Adrenal gland (tissue), 5 donors: ENCODE measurements at regions not wholly inside any gene's neighbourhood (a gene's known extent, or its start where the extent isn't known, plus 50 kb on each side); places are given as distances from the start of the nearest gene placed in this dataset.

Source experiments
- POLR2A ChIP-seq, 2 donors: fragments of 450-650 bp; IDR thresholded peaks; one replicate each; pipeline ENCODE4 v1.6.1; 2017; ENCODE audit warnings: antibody characterized with exemption in 2 of 2, mild to moderate bottlenecking in 2 of 2, moderate library complexity in 1 of 2
- TF ChIP-seq, protein P1 (sequence below), 6 experiments: fragments of 450-650 bp in 4 of 6; fragments of 200-600 bp in 2 of 6; sonication (generic) in 1 of 6; IDR thresholded peaks; 1 replicate in 5 of 6; 2 replicates in 1 of 6; pipeline versions ENCODE4 v1.5.1 to v1.8.0; 2016 to 2021; ENCODE audit warnings: antibody characterized with exemption in 6 of 6, mild to moderate bottlenecking in 2 of 6, moderate library complexity in 1 of 6
- donor health status: DM: no; HTN: no; CAD: no.

DNA sequence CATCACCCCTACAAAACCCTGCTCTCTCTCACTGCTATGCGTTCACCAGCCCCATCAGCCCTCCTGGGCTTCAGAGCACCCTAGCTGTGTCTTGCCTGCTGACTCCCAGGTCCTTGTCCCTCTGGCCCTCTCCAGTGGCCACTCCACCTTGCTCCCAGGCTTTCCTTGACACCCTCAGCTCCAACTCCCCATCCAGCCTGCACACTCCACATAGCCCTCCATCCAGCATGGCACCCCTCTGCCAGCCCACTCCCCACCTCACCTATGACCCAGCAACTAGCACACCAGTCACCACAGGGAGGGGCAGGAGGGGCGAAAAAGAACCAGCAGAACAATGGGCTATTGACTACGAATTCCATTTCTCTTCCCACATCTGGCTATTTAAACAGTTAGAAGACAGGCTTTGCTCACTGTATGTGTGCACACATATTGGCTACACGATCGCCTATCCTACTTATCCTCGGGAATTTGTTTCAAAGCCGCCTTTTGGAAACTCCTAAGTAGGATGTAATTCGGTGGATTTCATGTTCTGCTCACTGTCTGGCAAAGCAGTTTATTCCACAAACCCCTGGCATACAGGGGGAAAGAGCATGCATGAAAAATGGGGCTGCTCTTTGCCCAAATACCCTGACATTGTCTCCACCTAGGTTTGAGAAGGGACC is 195.3 kb downstream of the SMAD2 start:
- TF ChIP-seq, protein P1, sequence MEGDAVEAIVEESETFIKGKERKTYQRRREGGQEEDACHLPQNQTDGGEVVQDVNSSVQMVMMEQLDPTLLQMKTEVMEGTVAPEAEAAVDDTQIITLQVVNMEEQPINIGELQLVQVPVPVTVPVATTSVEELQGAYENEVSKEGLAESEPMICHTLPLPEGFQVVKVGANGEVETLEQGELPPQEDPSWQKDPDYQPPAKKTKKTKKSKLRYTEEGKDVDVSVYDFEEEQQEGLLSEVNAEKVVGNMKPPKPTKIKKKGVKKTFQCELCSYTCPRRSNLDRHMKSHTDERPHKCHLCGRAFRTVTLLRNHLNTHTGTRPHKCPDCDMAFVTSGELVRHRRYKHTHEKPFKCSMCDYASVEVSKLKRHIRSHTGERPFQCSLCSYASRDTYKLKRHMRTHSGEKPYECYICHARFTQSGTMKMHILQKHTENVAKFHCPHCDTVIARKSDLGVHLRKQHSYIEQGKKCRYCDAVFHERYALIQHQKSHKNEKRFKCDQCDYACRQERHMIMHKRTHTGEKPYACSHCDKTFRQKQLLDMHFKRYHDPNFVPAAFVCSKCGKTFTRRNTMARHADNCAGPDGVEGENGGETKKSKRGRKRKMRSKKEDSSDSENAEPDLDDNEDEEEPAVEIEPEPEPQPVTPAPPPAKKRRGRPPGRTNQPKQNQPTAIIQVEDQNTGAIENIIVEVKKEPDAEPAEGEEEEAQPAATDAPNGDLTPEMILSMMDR (IDR thresholded peaks at IDR 0.05): no peak
- no peak for TF ChIP-seq POLR2A (IDR thresholded peaks at IDR 0.05)
